Tibial nerve (tissue), 3 donors: ENCODE measurements at regions not wholly inside any gene's neighbourhood (a gene's known extent, or its start where the extent isn't known, plus 50 kb on each side); places are given as distances from the start of the nearest gene placed in this dataset.

ENCODE experiments used
- CTCF ChIP-seq, 5 experiments: fragments of 200-600 bp in 3 of 5; fragments of 450-650 bp in 2 of 5; sonication (generic) in 3 of 5; IDR thresholded peaks; one replicate each; pipeline ENCODE4 v1.5.1; 2016 to 2019; ENCODE audit warnings: antibody characterized with exemption in 5 of 5, mild to moderate bottlenecking in 3 of 5, moderate library complexity in 2 of 5
- POLR2A ChIP-seq, 2 donors: fragments of 450-650 bp; IDR thresholded peaks; one replicate each; pipeline ENCODE4 v1.6.1; 2017; ENCODE audit warnings: antibody characterized with exemption in 2 of 2, mild to moderate bottlenecking in 2 of 2, moderate library complexity in 2 of 2

GRCh38 chr13:90732049-90732448 is 615.4 kb upstream of the MIR17HG start:
- TF ChIP-seq POLR2A (IDR thresholded peaks at IDR 0.05) (no peak), CTCF (IDR thresholded peaks at IDR 0.05) (no peak)
